Osteocyte (in vitro differentiated cells): ENCODE measurements at regions not wholly inside any gene's neighbourhood (a gene's known extent, or its start where the extent isn't known, plus 50 kb on each side); places are given as distances from the start of the nearest gene placed in this dataset.

ENCODE experiments used
- DNase-seq: peaks from one replicate; pipeline ENCODE4 v3.0.0; 2021; ENCODE audit warnings: mixed read lengths; ENCODE audit not compliant: unreplicated experiment; ENCODE audit errors: extremely low spot score
- H3K27ac Mint-ChIP-seq: one replicate; pipeline ENCODE4 v1.8.0; 2021; ENCODE audit warnings: mild to moderate bottlenecking, mixed read lengths; ENCODE audit not compliant: unreplicated experiment
- H3K27me3 Mint-ChIP-seq: one replicate; pipeline ENCODE4 v1.8.0; 2021; ENCODE audit warnings: mixed read lengths; ENCODE audit not compliant: unreplicated experiment
- H3K36me3 Mint-ChIP-seq: one replicate; pipeline ENCODE4 v1.8.0; 2021; ENCODE audit warnings: mixed read lengths; ENCODE audit not compliant: unreplicated experiment
- H3K4me1 Mint-ChIP-seq: one replicate; pipeline ENCODE4 v1.8.0; 2021; ENCODE audit warnings: mixed read lengths; ENCODE audit not compliant: unreplicated experiment
- H3K4me3 Mint-ChIP-seq: one replicate; pipeline ENCODE4 v1.8.0; 2021; ENCODE audit warnings: mild to moderate bottlenecking, moderate library complexity, mixed read lengths; ENCODE audit not compliant: unreplicated experiment
- H3K9me3 Mint-ChIP-seq: one replicate; pipeline ENCODE4 v1.8.0; 2021; ENCODE audit warnings: mixed read lengths; ENCODE audit not compliant: unreplicated experiment
- CTCF ChIP-seq: fragments of 200-600 bp; sonication (generic); IDR thresholded peaks from 2 replicates; pipeline ENCODE4 v1.5.0; 2021; ENCODE audit warnings: antibody characterized with exemption, mild to moderate bottlenecking, moderate library complexity

DNA sequence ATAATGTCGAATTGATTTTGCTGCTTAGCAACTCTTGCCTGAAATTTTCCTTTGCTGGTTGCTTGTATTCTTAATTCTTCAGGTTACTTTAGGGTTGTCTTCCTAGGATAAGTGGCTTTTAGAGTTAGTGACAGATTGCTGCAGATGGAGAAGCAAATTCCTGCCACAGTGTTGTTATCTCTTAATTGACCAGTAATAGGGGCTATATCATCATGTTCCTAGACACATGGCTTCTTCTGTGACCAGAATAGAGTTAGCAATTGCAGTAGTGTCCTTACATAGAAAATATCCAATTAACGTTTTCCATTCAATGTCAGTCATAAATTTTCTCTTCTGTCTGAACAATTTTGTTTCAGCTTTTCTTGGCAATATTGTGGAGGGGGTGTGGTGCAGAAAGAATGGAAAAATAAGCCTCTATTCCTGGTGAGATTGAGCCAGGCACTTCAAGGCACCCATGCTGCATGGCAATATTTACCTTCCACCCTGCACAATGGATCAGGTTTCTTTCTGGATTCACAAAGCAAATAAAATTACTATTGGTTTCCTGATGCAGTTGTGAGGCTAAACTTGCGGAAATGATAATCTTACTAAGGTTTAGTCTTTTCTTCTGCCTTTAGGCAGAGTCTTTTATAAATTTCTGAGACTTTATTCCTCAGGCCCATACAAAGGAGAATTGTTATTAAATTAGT, 1481.5 kb downstream of the EFNA5 start:
- Mint-ChIP-seq H3K4me3 (no peak overlapping the region), H3K27ac (no peak overlapping the region), H3K4me1 (peaks cover 3% of the 10 kb centered on the region), H3K36me3 (no peaks in the 10 kb centered on the region), H3K9me3 (no peaks in the 10 kb centered on the region), H3K27me3 (no peaks in the 10 kb centered on the region)
- no peak for TF ChIP-seq CTCF
- no peak for DNase-seq

DNA sequence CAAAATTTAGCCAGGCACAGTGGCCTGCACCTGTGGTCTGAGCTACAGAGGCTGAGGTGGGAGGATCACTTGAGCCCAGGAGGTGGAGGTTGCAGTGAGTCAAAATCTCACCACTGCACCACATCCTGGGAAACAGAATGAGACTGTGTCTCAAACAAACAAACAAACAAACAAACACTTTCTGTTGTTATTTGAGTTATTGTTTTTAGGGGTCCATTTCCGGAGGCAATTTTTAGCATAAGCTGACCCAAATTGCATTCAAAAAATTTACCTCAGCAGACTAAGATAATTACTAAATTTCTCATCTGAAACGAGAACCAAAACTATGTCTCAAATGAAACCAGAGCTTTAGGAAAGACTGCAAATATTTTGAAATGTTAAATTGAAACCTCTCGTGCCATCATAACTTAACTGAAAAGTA, 1485.1 kb downstream of the EFNA5 start:
- no peaks in the 10 kb centered on the region for H3K9me3 Mint-ChIP-seq
- H3K36me3 Mint-ChIP-seq, result no peaks in the 10 kb centered on the region
- DNase-seq, result no peak
- no peak overlapping the region for H3K4me3 Mint-ChIP-seq
- no peaks in the 10 kb centered on the region for H3K27me3 Mint-ChIP-seq
- peaks cover 3% of the 10 kb centered on the region for H3K4me1 Mint-ChIP-seq
- TF ChIP-seq CTCF, result no peak
- no peak overlapping the region for H3K27ac Mint-ChIP-seq

- Mint-ChIP-seq H3K9me3 (peaks cover 27% of the 10 kb centered on the region), H3K36me3 (peaks cover 7% of the 10 kb centered on the region), H3K27me3 (no peaks in the 10 kb centered on the region), H3K4me1 (peaks cover 10% of the 10 kb centered on the region), H3K27ac (no peak overlapping the region), H3K4me3 (no peak overlapping the region)
- no peak for DNase-seq
- no peak for TF ChIP-seq CTCF
These were observed 1495.8 kb downstream of the EFNA5 start for GRCh38 chr5:106174903-106175302.

GRCh38 chr5:106172681-106173532, 1497.8 kb downstream of the EFNA5 start:
- Mint-ChIP-seq H3K4me3 (no peak overlapping the region), H3K27me3 (no peaks in the 10 kb centered on the region), H3K36me3 (peaks cover 7% of the 10 kb centered on the region), H3K9me3 (peaks cover 24% of the 10 kb centered on the region), H3K4me1 (peaks cover 10% of the 10 kb centered on the region), H3K27ac (no peak overlapping the region)
- no peak for DNase-seq
- TF ChIP-seq CTCF, result no peak

DNA sequence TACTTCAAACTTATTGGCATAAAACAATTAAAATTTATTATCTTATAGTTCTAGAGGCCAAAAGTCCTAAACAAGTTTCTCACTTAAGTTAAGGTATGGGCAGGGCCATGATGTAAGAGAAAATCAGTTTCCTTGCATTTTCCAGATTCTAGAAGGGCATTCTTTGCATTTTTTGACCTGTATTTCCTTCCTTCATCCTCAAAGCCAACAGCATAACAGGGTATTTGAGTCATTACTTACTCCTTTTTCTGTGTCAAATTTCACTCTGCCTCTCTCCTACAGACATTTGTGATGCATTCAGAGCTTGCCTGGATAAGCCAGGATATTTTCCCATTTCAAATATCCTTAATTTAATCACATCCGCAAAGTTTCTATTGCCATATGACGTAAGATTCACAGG, 1499.0 kb downstream of the EFNA5 start:
- Mint-ChIP-seq H3K27ac (no peak overlapping the region), H3K36me3 (peaks cover 2% of the 10 kb centered on the region), H3K27me3 (no peaks in the 10 kb centered on the region), H3K4me3 (no peak overlapping the region), H3K9me3 (peaks cover 19% of the 10 kb centered on the region), H3K4me1 (peaks cover 10% of the 10 kb centered on the region)
- no peak for DNase-seq
- TF ChIP-seq CTCF, result no peak
